Stimulated activated naive B cell treated with anti-CD40 and anti-IgM and Interleukin-4, amounts not matched to agents 10 μg/mL and 1 μg/mL and 100 μg/mL, for 72 hours (primary cell): ENCODE measurements at regions not wholly inside any gene's neighbourhood (a gene's known extent, or its start where the extent isn't known, plus 50 kb on each side); places are given as distances from the start of the nearest gene placed in this dataset.

Source experiments
- ATAC-seq, 2 donors: fragments of 150-1000 bp; cut with Tn5 transposase; replicated peaks; 2 replicates each; pipeline ENCODE4 v1.10.0; 2021; ENCODE audit warnings: moderate library complexity in 1 of 2
- DNase-seq: peaks from one replicate; pipeline ENCODE4 v3.0.0; 2021
- H3K27ac Mint-ChIP-seq: one replicate; pipeline ENCODE4 v1.8.0; 2022; ENCODE audit warnings: mild to moderate bottlenecking, mixed read lengths
- H3K27me3 Mint-ChIP-seq, 2 donors: one replicate each; pipeline ENCODE4 v1.8.0; 2022; ENCODE audit warnings: mixed read lengths in 2 of 2
- H3K36me3 Mint-ChIP-seq, 2 donors: one replicate each; pipeline ENCODE4 v1.8.0; 2022; ENCODE audit warnings: mixed read lengths in 2 of 2, mild to moderate bottlenecking in 1 of 2
- H3K4me1 Mint-ChIP-seq, 2 donors: one replicate each; pipeline ENCODE4 v1.8.0; 2022; ENCODE audit warnings: mixed read lengths in 2 of 2, mild to moderate bottlenecking in 1 of 2
- H3K4me3 Mint-ChIP-seq, 2 donors: one replicate each; pipeline ENCODE4 v1.8.0; 2022; ENCODE audit warnings: mild to moderate bottlenecking in 2 of 2, mixed read lengths in 2 of 2, moderate library complexity in 1 of 2
- H3K9me3 Mint-ChIP-seq, 2 donors: one replicate each; pipeline ENCODE4 v1.8.0; 2022; ENCODE audit warnings: mixed read lengths in 2 of 2, mild to moderate bottlenecking in 1 of 2

GRCh38 chr15:95608371-95608770, 722.1 kb upstream of the NR2F2 start:
- ATAC-seq: no peak
- Mint-ChIP-seq H3K27ac (no peak overlapping the region), H3K36me3 (no peaks in the 10 kb centered on the region), H3K4me1 (no peaks in the 10 kb centered on the region), H3K4me3 (no peak overlapping the region), H3K27me3 (no peaks in the 10 kb centered on the region), H3K9me3 (no peaks in the 10 kb centered on the region)
- DNase-seq: no peak

DNA sequence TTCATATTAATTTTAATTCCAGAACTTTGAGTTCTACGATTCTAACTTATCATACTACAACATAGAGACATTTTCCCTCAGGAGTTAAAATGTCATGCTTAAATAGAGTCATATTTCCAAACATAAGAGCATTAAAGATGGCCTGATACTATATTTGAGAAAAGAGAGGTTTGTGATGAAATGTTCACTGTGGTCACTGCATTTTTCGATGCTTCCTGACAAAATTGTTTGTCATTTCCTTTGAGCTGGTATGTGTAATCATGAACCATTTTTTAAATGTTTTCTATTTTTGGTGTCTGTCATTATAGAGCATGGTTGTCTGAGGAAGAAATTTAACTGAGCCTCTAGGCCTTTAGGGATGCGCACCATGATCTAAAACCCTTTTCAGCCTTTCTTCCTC, 721.4 kb upstream of the NR2F2 start:
- H3K27ac Mint-ChIP-seq: no peak overlapping the region
- no peaks in the 10 kb centered on the region for H3K27me3 Mint-ChIP-seq
- no peak overlapping the region for H3K4me3 Mint-ChIP-seq
- no peak for DNase-seq
- H3K4me1 Mint-ChIP-seq: no peaks in the 10 kb centered on the region
- H3K36me3 Mint-ChIP-seq: no peaks in the 10 kb centered on the region
- no peak for ATAC-seq
- no peaks in the 10 kb centered on the region for H3K9me3 Mint-ChIP-seq

DNA sequence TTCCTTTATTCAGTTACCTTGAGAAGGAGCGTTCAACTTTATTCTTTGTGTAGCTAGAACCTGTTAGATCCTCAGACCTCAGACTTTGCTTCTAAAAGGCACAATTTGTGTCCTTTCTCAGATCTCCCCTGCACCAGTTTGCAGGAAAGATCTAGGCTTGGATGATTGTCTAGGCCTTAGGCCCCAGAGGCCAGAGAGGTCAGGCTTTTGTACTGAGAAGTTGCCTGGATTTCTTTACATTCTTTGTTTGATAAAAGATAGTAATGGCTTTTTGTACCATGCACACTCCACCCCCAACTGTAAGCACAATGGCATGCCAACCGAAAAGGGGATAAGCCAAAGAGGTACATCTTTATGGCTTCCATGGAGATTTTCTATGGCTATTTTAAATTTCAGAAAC, 719.6 kb upstream of the NR2F2 start:
- Mint-ChIP-seq H3K36me3 (no peaks in the 10 kb centered on the region), H3K4me3 (no peak overlapping the region), H3K4me1 (no peaks in the 10 kb centered on the region), H3K27me3 (no peaks in the 10 kb centered on the region), H3K9me3 (peaks cover 0 to 2% of the 10 kb centered on the region in 2 donors), H3K27ac (no peak overlapping the region)
- DNase-seq (no peak), ATAC-seq (no peak)

- H3K27me3 Mint-ChIP-seq: no peaks in the 10 kb centered on the region
- no peaks in the 10 kb centered on the region for H3K4me1 Mint-ChIP-seq
- H3K36me3 Mint-ChIP-seq: no peaks in the 10 kb centered on the region
- DNase-seq (no peak), ATAC-seq (no peak)
- no peak overlapping the region for H3K4me3 Mint-ChIP-seq
- no peak overlapping the region for H3K27ac Mint-ChIP-seq
- peaks cover 0 to 2% of the 10 kb centered on the region in 2 donors for H3K9me3 Mint-ChIP-seq
Observed at GRCh38 chr15:95615436-95615835, 715.1 kb upstream of the NR2F2 start.

DNA sequence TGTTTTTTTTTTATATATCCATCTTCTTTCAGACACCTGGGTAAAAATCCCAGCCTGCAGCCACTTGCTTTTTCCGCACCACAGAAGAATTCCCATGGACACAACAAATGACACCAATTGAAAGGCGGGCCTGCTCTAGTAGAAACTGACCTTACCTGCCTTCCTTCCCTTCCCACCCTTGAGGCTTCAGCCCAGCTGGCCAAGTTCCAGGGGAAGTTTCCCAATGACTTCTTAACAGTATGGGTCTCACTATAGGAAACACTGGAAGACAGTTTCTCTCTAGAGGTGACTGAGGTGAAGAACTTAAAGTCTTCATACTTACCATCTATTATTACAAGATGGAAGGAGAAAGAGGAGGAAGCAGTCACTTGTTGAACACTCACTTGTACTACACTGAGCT, 714.2 kb upstream of the NR2F2 start:
- H3K36me3 Mint-ChIP-seq: no peaks in the 10 kb centered on the region
- H3K27me3 Mint-ChIP-seq: no peaks in the 10 kb centered on the region
- H3K4me1 Mint-ChIP-seq: no peaks in the 10 kb centered on the region
- ATAC-seq (no peak), DNase-seq (no peak)
- no peak overlapping the region for H3K4me3 Mint-ChIP-seq
- H3K9me3 Mint-ChIP-seq: peaks cover 2 to 4% of the 10 kb centered on the region in 2 donors
- no peak overlapping the region for H3K27ac Mint-ChIP-seq

- Mint-ChIP-seq H3K36me3 (no peaks in the 10 kb centered on the region), H3K27me3 (no peaks in the 10 kb centered on the region), H3K4me1 (no peaks in the 10 kb centered on the region), H3K4me3 (no peak overlapping the region), H3K9me3 (peaks cover 5 to 13% of the 10 kb centered on the region in 2 donors), H3K27ac (no peak overlapping the region)
- no peak for DNase-seq
- no peak for ATAC-seq
Observed at GRCh38 chr15:95620934-95621579, 709.4 kb upstream of the NR2F2 start.

DNA sequence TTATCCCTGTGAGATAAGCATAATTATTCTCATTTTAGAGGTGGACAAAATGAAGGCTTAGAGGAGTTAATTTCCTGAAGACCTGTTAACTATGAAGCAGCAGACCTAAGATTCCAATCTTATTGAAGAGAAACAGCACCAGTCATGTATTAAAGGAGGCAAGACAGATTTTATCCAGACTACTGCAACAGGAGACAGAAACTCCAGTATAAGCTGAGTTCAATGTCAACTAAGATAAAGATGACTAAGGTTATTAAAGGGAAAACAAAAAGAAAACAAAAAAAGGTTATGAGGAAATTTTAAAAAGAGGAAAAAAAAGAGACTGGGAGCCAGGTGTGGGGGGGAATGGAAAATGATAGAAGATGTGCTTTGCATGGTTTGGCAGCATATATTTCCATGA, 707.7 kb upstream of the NR2F2 start:
- peaks cover 5 to 13% of the 10 kb centered on the region in 2 donors for H3K9me3 Mint-ChIP-seq
- H3K27me3 Mint-ChIP-seq: no peaks in the 10 kb centered on the region
- H3K4me3 Mint-ChIP-seq: no peak overlapping the region
- H3K4me1 Mint-ChIP-seq: no peaks in the 10 kb centered on the region
- no peak for DNase-seq
- no peak for ATAC-seq
- no peaks in the 10 kb centered on the region for H3K36me3 Mint-ChIP-seq
- no peak overlapping the region for H3K27ac Mint-ChIP-seq

GRCh38 chr15:95624100-95624499, 706.4 kb upstream of the NR2F2 start:
- no peak for DNase-seq
- Mint-ChIP-seq H3K27me3 (no peaks in the 10 kb centered on the region), H3K4me1 (no peaks in the 10 kb centered on the region), H3K36me3 (no peaks in the 10 kb centered on the region), H3K9me3 (peaks cover 5 to 13% of the 10 kb centered on the region in 2 donors), H3K4me3 (no peak overlapping the region), H3K27ac (no peak overlapping the region)
- ATAC-seq: no peak

GRCh38 chr15:95624616-95625361, 705.7 kb upstream of the NR2F2 start:
- no peak overlapping the region for H3K4me3 Mint-ChIP-seq
- DNase-seq: no peak
- no peaks in the 10 kb centered on the region for H3K27me3 Mint-ChIP-seq

DNA sequence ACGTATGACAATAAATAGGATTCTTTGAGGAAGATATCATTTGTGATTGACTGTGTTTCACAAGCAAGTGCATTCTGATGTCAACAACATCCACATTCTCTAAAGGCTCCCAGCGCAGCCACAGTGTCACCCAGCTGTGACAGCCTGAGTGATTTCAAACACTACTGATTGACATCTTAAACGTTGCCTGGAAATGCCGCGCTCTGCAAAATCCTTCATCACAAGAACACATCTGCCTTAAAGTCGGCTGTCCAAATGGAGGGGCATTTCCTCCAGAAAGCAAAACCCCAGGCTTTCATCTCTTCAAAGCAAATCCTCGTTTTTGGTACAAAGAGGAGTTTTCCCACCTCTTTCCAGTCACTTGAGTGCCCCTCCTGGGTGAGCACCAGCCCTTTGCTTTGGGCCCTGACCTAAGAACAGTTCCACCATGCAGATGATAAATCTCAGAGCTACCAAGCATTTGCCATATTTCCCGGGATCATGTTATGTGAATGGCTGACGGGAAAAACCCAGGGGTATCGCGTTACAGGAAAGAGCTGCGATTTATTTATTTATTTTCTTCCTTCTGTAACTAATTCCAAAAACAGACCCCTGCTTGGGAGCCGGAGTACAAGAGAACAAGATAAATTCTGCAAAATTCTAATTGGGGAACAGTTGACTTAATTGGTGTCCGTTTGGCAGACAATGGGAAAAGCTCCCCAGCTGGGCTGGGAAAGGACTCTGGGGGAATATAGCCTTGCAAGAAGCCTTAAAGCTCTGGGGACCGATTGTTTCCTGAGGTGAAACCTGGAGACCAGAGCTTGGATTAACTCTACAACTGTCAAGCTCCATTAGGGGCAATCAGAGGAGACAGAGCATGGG, 703.8 kb upstream of the NR2F2 start:
- DNase-seq (no peak), ATAC-seq (no peak)
- H3K4me1 Mint-ChIP-seq: no peaks in the 10 kb centered on the region
- peaks cover 5 to 9% of the 10 kb centered on the region in 2 donors for H3K9me3 Mint-ChIP-seq
- no peaks in the 10 kb centered on the region for H3K27me3 Mint-ChIP-seq
- H3K4me3 Mint-ChIP-seq: no peak overlapping the region
- H3K36me3 Mint-ChIP-seq: no peaks in the 10 kb centered on the region
- no peak overlapping the region for H3K27ac Mint-ChIP-seq

More at GRCh38 chr15:95624616-95625361, 705.7 kb upstream of the NR2F2 start:
- ATAC-seq: no peak
- H3K9me3 Mint-ChIP-seq: peaks cover 5 to 13% of the 10 kb centered on the region in 2 donors
- H3K27ac Mint-ChIP-seq: no peak overlapping the region
- no peaks in the 10 kb centered on the region for H3K4me1 Mint-ChIP-seq
- H3K36me3 Mint-ChIP-seq: no peaks in the 10 kb centered on the region

GRCh38 chr15:95629503-95630168, 700.9 kb upstream of the NR2F2 start:
- H3K36me3 Mint-ChIP-seq: no peaks in the 10 kb centered on the region
- ATAC-seq (no peak), DNase-seq (no peak)
- H3K9me3 Mint-ChIP-seq: peaks cover 3% of the 10 kb centered on the region in 2 donors
- no peaks in the 10 kb centered on the region for H3K4me1 Mint-ChIP-seq
- no peak overlapping the region for H3K27ac Mint-ChIP-seq
- no peaks in the 10 kb centered on the region for H3K27me3 Mint-ChIP-seq
- no peak overlapping the region for H3K4me3 Mint-ChIP-seq

GRCh38 chr15:95630683-95631082, 699.8 kb upstream of the NR2F2 start:
- DNase-seq (no peak), ATAC-seq (no peak)
- no peaks in the 10 kb centered on the region for H3K4me1 Mint-ChIP-seq
- H3K27me3 Mint-ChIP-seq: no peaks in the 10 kb centered on the region
- no peak overlapping the region for H3K27ac Mint-ChIP-seq
- H3K36me3 Mint-ChIP-seq: no peaks in the 10 kb centered on the region
- H3K9me3 Mint-ChIP-seq: peaks cover 3% of the 10 kb centered on the region in 2 donors
- no peak overlapping the region for H3K4me3 Mint-ChIP-seq

DNA sequence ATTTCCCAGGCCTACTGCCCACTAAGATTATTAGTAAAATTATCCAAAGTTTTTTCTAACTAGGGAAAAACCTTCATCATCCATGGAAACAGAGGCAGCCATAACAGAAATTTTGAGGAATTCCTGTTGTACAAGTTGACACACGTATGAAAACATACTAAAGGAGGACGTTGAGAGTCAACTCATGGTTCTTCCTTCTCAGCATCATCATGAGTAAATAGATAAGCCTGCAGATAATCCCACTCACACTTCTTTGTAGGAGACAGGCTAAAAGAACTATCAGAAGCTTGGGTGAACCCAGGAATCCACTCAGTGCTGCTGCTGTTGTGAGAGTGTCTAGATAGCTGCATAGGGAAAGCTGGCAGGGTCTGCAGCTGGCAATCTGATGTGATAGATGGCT, 694.8 kb upstream of the NR2F2 start:
- Mint-ChIP-seq H3K4me3 (no peak overlapping the region), H3K9me3 (peaks cover 3 to 9% of the 10 kb centered on the region in 2 donors), H3K4me1 (no peaks in the 10 kb centered on the region), H3K27ac (no peak overlapping the region), H3K36me3 (no peaks in the 10 kb centered on the region), H3K27me3 (no peaks in the 10 kb centered on the region)
- ATAC-seq (no peak), DNase-seq (no peak)

GRCh38 chr15:95636107-95636506, 694.4 kb upstream of the NR2F2 start:
- H3K4me3 Mint-ChIP-seq: no peak overlapping the region
- no peaks in the 10 kb centered on the region for H3K4me1 Mint-ChIP-seq
- DNase-seq (no peak), ATAC-seq (no peak)
- no peak overlapping the region for H3K27ac Mint-ChIP-seq
- no peaks in the 10 kb centered on the region for H3K36me3 Mint-ChIP-seq
- H3K27me3 Mint-ChIP-seq: no peaks in the 10 kb centered on the region
- peaks cover 3 to 9% of the 10 kb centered on the region in 2 donors for H3K9me3 Mint-ChIP-seq
